Prostate gland (tissue), 2 donors: ENCODE measurements at regions not wholly inside any gene's neighbourhood (a gene's known extent, or its start where the extent isn't known, plus 50 kb on each side); places are given as distances from the start of the nearest gene placed in this dataset.
A peak's percentile ranks its signal among the peaks of the same experiment; 100 is the strongest.
"Not testable (repeated sequence)": the region's sequence is repeated elsewhere in the genome, so short reads cannot be mapped to it uniquely, and the experiment has no call there.

Experiments used
- DNase-seq: peaks from one replicate; pipeline ENCODE4 v3.0.0-alpha.2; 2019; ENCODE audit warnings: low spot score
- H3K27ac ChIP-seq, 2 donors: fragments of 200-600 bp; sonication (generic); 2 replicates each; pipeline ENCODE4 v1.5.1; 2017 to 2019
- H3K27me3 ChIP-seq: fragments of 200-600 bp; sonication (generic); replicated peaks from 2 replicates; pipeline ENCODE4 v1.5.1; 2019; ENCODE audit not compliant: insufficient read depth
- H3K36me3 ChIP-seq, 2 donors: fragments of 200-600 bp; sonication (generic); 1 replicate in 1 of 2; 2 replicates in 1 of 2; pipeline versions ENCODE4 v1.5.1 to v1.8.1; 2017 to 2019
- H3K4me1 ChIP-seq: fragments of 200-600 bp; sonication (generic); replicated peaks from 2 replicates; pipeline ENCODE4 v1.5.1; 2019
- H3K4me3 ChIP-seq, 2 donors: fragments of 200-600 bp; sonication (generic); 2 replicates each; pipeline ENCODE4 v1.5.1; 2017 to 2019
- H3K9me3 ChIP-seq: fragments of 200-600 bp; sonication (generic); 2 replicates; pipeline ENCODE4 v1.5.1; 2017
- CTCF ChIP-seq, 4 experiments: fragments of 200-600 bp in 2 of 4; fragments of 450-650 bp in 2 of 4; sonication (generic) in 2 of 4; IDR thresholded peaks; 1 replicate in 3 of 4; 2 replicates in 1 of 4; pipeline ENCODE4 v1.5.1; 2016 to 2019; ENCODE audit warnings: antibody characterized with exemption in 4 of 4, mild to moderate bottlenecking in 2 of 4, moderate library complexity in 2 of 4
- POLR2A ChIP-seq: fragments of 450-650 bp; IDR thresholded peaks from one replicate; pipeline ENCODE4 v1.6.1; 2016; ENCODE audit warnings: antibody characterized with exemption, mild to moderate bottlenecking
- POLR2AphosphoS5 ChIP-seq: sonication (generic); formaldehyde crosslinking; IDR thresholded peaks from one replicate; pipeline ENCODE4 v1.6.1; 2017; ENCODE audit warnings: antibody characterized with exemption
- WGBS: methylation state at CpG from one replicate; pipeline ENCODE4 v1.1.5; 2018; 5-methylcytosine and 5-hydroxymethylcytosine counted together
- intact Hi-C: fragments of 100-400 bp; cut with DNase I; formaldehyde crosslinking; loops from one replicate; pipeline ENCODE4 v1.14.2; 2022

- no peak overlapping the region for H3K27ac ChIP-seq
- H3K27me3 ChIP-seq, result no peaks in the 10 kb centered on the region
- H3K9me3 ChIP-seq, result no peaks in the 10 kb centered on the region
- H3K36me3 ChIP-seq, result no peaks in the 10 kb centered on the region
- H3K4me3 ChIP-seq, result no peak overlapping the region
- intact Hi-C loops, result no loop called here
- no peak for TF ChIP-seq CTCF (IDR thresholded peaks at IDR 0.05)
- TF ChIP-seq POLR2A, result no peak
- no peak for TF ChIP-seq POLR2AphosphoS5
- DNase-seq, result no peak
- 77% methylated on average over 3 of the region's 3 CpGs for WGBS
- H3K4me1 ChIP-seq, result no peaks in the 10 kb centered on the region
Observed at GRCh38 chr7:131935180-131935579, 378.8 kb upstream of the PODXL start.

GRCh38 chr7:131934452-131934851 lies 378.0 kb upstream of the PODXL start:
- Histone ChIP-seq H3K27me3 (no peaks in the 10 kb centered on the region), H3K9me3 (no peaks in the 10 kb centered on the region), H3K27ac (no peak overlapping the region), H3K4me1 (no peaks in the 10 kb centered on the region), H3K4me3 (no peak overlapping the region), H3K36me3 (no peaks in the 10 kb centered on the region)
- TF ChIP-seq POLR2AphosphoS5 (no peak), CTCF (IDR thresholded peaks at IDR 0.05) (no peak), POLR2A (no peak)
- intact Hi-C loops, result no loop called here
- peak; percentile 10 for DNase-seq
- WGBS, result 36% methylated on average over 3 of the region's 3 CpGs

GRCh38 chr7:131933751-131934289 lies 377.4 kb upstream of the PODXL start:
- no peaks in the 10 kb centered on the region for H3K36me3 ChIP-seq
- no peak for DNase-seq
- no peak for TF ChIP-seq POLR2A
- no peak for TF ChIP-seq POLR2AphosphoS5
- TF ChIP-seq CTCF (IDR thresholded peaks at IDR 0.05), result no peak
- WGBS, result 56% methylated on average over 6 of the region's 6 CpGs
- no peak overlapping the region for H3K27ac ChIP-seq
- H3K27me3 ChIP-seq, result no peaks in the 10 kb centered on the region
- no peak overlapping the region for H3K4me3 ChIP-seq
- H3K4me1 ChIP-seq, result no peaks in the 10 kb centered on the region
- intact Hi-C loops, result no loop called here
- no peaks in the 10 kb centered on the region for H3K9me3 ChIP-seq

GRCh38 chr7:131933219-131933618 lies 376.8 kb upstream of the PODXL start:
- H3K4me1 ChIP-seq, H3K27ac ChIP-seq, intact Hi-C loops, H3K4me3 ChIP-seq, H3K9me3 ChIP-seq, H3K36me3 ChIP-seq, DNase-seq, H3K27me3 ChIP-seq: not testable (repeated sequence)
- 96% methylated on average over 2 of the region's 2 CpGs for WGBS

- DNase-seq, result no peak
- Histone ChIP-seq H3K4me3 (no peak overlapping the region), H3K9me3 (no peaks in the 10 kb centered on the region), H3K36me3 (no peaks in the 10 kb centered on the region), H3K4me1 (no peaks in the 10 kb centered on the region), H3K27me3 (no peaks in the 10 kb centered on the region), H3K27ac (no peak overlapping the region)
- TF ChIP-seq POLR2AphosphoS5 (no peak), POLR2A (no peak), CTCF (IDR thresholded peaks at IDR 0.05) (no peak)
- intact Hi-C loops, result no loop called here
- 62% methylated on average over 5 of the region's 5 CpGs for WGBS
Observed at GRCh38 chr7:131932271-131932670, 375.8 kb upstream of the PODXL start.
